GM21390 (cell line): ENCODE measurements at regions not wholly inside any gene's neighbourhood (a gene's known extent, or its start where the extent isn't known, plus 50 kb on each side); places are given as distances from the start of the nearest gene placed in this dataset.

Source experiments
- ATAC-seq: cut with Tn5 transposase; IDR thresholded peaks from one replicate; pipeline ENCODE4 v1.9.1; 2021; ENCODE audit not compliant: unreplicated experiment

GRCh38 chr10:1858048-1858447, 120.7 kb upstream of the ADARB2 start:
- ATAC-seq: no peak

DNA sequence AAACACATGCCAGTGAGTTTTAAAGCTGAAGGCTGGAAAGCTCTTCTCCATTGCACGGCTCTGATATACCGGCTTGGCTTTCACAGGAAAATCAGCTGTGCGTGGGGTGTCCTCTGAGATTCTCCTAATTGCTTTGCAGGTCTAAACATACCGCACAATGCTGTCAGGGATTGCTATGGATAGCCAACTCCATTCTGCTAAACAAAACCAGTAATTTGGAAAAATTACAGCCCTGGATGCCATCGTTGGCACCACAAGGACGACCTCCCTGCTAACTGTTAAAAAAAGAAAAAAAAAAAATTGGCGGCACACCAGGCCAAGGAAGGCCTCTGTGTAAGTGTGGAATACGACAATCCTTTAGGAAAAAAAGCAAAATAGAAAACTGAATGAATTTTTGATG, 118.6 kb upstream of the ADARB2 start:
- ATAC-seq: no peak

GRCh38 chr10:1854271-1854670, 116.9 kb upstream of the ADARB2 start:
- no peak for ATAC-seq

- ATAC-seq: no peak
Measured at GRCh38 chr10:1853801-1854200, 116.5 kb upstream of the ADARB2 start.

DNA sequence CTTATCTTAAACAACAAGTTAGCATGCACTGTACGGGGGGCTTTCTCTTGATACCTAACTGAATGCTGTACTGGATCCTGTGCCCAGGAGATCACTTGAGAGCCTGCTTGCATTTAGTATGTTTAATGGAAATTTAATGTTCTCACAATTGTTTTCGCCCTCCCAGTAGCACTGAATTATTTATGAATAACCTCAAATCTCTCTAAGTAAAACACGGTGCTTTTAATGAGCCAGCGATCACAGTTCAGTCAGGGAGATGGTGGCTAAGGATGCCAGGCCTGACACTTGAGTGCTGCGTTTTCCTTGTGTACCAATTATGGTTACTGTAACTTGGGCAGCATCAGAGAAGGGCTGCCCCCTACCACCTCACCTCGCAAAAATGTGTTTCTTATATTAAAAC, 115.5 kb upstream of the ADARB2 start:
- ATAC-seq: no peak

GRCh38 chr10:1851762-1852161, 114.4 kb upstream of the ADARB2 start:
- ATAC-seq: no peak

- ATAC-seq: no peak
Measured at GRCh38 chr10:1850971-1851527, 113.7 kb upstream of the ADARB2 start.

DNA sequence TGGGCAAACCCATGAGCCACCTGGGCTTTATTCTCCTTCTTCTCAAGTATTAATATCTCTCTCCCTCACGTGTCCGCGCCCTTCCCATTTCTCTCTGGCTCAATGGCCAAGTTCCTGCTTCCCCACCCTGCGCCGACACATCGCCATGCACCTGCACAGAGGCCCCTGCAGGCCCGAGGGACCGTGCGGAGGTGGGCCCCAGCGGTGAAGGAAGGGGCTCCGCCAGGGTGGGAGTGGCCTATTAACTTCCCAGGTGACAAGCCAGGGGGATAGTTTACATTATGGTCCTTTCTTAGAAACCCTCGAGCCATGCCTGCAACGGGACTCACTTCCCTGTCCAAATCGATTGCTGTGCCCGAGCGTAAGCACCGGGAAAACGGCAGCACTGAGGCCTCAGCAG, 110.0 kb upstream of the ADARB2 start:
- no peak for ATAC-seq

GRCh38 chr10:1846032-1846431, 108.7 kb upstream of the ADARB2 start:
- no peak for ATAC-seq

GRCh38 chr10:1841759-1842158, 104.4 kb upstream of the ADARB2 start:
- ATAC-seq: no peak

- ATAC-seq: no peak
Measured at GRCh38 chr10:1829712-1830111, 92.4 kb upstream of the ADARB2 start.

GRCh38 chr10:1824928-1825327, 87.6 kb upstream of the ADARB2 start:
- ATAC-seq: peak; percentile 76

- ATAC-seq: no peak
Measured at GRCh38 chr10:1814556-1814955, 77.2 kb upstream of the ADARB2 start.

DNA sequence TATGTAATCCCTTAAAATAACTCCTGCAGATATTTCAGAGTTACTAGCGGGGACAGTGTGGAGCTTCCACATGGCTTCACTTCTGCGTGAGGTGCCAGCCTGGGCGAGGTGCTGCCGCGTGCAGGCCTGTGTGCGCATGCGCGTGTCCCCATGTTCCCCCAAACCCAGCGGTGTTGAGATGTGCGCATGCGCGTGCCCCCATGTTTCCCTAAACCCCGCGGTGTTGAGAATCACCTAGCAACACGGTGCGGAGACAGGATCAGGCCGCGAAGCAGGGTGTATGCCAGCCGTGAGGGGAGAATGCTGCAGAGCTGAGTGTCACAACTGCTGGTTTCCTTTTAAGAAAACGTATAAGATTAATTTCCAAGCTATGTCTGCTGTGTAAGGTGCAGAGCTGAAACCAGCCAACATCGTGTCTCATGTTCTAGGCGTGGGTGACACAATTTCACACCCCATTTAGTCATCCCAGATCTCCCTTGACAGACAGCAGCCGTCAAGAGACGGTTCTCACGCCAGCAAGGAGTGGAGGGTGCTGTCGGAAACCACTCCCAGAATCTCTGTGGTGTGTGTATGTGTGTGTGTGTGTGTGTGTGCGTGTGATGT, 71.9 kb upstream of the ADARB2 start:
- no peak for ATAC-seq

DNA sequence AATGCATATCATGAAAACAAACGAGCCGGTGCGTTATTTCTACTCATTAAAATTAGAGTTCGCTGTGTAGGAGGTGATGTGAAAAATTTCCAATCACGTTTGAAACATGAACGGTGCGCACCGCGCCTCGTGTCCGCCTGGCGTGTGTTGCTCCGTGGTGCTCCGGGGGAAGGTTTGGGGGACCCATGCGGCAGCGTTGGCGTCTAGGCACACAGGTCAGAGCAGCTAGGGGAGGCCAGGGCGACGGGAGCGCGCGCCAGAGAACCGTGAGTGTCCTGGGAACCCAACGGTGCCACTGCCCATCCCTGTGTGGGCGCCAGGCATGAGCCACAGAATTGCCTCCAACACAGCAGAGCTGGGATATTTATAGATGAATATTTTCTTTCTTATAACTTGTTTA, 70.6 kb upstream of the ADARB2 start:
- no peak for ATAC-seq

GRCh38 chr10:1807196-1807595, 69.9 kb upstream of the ADARB2 start:
- ATAC-seq: no peak

- ATAC-seq: no peak
Measured at GRCh38 chr10:1802413-1802812, 65.1 kb upstream of the ADARB2 start.

GRCh38 chr10:1788401-1788800, 51.1 kb upstream of the ADARB2 start:
- no peak for ATAC-seq
